ENCODE measurements at regions not wholly inside any gene's neighbourhood (a gene's known extent, or its start where the extent isn't known, plus 50 kb on each side); places are given as distances from the start of the nearest gene placed in this dataset.
"Not testable (repeated sequence)": the region's sequence is repeated elsewhere in the genome, so short reads cannot be mapped to it uniquely, and the experiment has no call there.

- DNase-seq (ENCODE audit: low spot score in 2 of 2, unreplicated experiment in 2 of 2), result no peak
- no peak overlapping the region for H3K27ac Mint-ChIP-seq
- TF ChIP-seq CTCF (IDR thresholded peaks at IDR 0.05; ENCODE audit: unreplicated experiment), result no peak
- no peak overlapping the region for H3K4me3 Mint-ChIP-seq
- peaks cover 3% of the 10 kb centered on the region for H3K36me3 Mint-ChIP-seq
- H3K4me1 Mint-ChIP-seq, result peaks cover 2% of the 10 kb centered on the region
- H3K27me3 Mint-ChIP-seq (ENCODE audit: low read depth), result no peaks in the 10 kb centered on the region
- H3K9me3 Mint-ChIP-seq, result peaks cover 23% of the 10 kb centered on the region
Observed at GRCh38 chr21:20186186-20186585, 812.0 kb upstream of the NCAM2 start.

- H3K27me3 Mint-ChIP-seq (ENCODE audit: low read depth), result no peaks in the 10 kb centered on the region
- DNase-seq (ENCODE audit: low spot score in 2 of 2, unreplicated experiment in 2 of 2), result no peak
- no peak overlapping the region for H3K27ac Mint-ChIP-seq
- H3K9me3 Mint-ChIP-seq, result peaks cover 23% of the 10 kb centered on the region
- no peak for TF ChIP-seq CTCF (IDR thresholded peaks at IDR 0.05; ENCODE audit: unreplicated experiment)
- H3K4me3 Mint-ChIP-seq, result no peak overlapping the region
- peaks cover 3% of the 10 kb centered on the region for H3K36me3 Mint-ChIP-seq
- peaks cover 6% of the 10 kb centered on the region for H3K4me1 Mint-ChIP-seq
Observed at GRCh38 chr21:20187028-20187427, 811.2 kb upstream of the NCAM2 start.

- not testable (repeated sequence) for H3K9me3 Mint-ChIP-seq; H3K36me3 Mint-ChIP-seq; DNase-seq (ENCODE audit: low spot score in 2 of 2, unreplicated experiment in 2 of 2); H3K4me1 Mint-ChIP-seq; H3K27ac Mint-ChIP-seq; H3K27me3 Mint-ChIP-seq (ENCODE audit: low read depth); H3K4me3 Mint-ChIP-seq
Observed at GRCh38 chr21:20201323-20201722, 796.9 kb upstream of the NCAM2 start.

GRCh38 chr21:20207335-20207734, 790.9 kb upstream of the NCAM2 start:
- Mint-ChIP-seq H3K27me3 (ENCODE audit: low read depth) (no peaks in the 10 kb centered on the region), H3K9me3 (no peaks in the 10 kb centered on the region), H3K4me1 (no peaks in the 10 kb centered on the region), H3K27ac (no peak overlapping the region), H3K36me3 (no peaks in the 10 kb centered on the region), H3K4me3 (no peak overlapping the region)
- no peak for DNase-seq (ENCODE audit: low spot score in 2 of 2, unreplicated experiment in 2 of 2)
- TF ChIP-seq CTCF (IDR thresholded peaks at IDR 0.05; ENCODE audit: unreplicated experiment), result no peak

GRCh38 chr21:20215959-20216358, 782.2 kb upstream of the NCAM2 start:
- Mint-ChIP-seq H3K27ac (no peak overlapping the region), H3K4me1 (no peaks in the 10 kb centered on the region), H3K9me3 (peaks cover 12% of the 10 kb centered on the region), H3K4me3 (no peak overlapping the region), H3K27me3 (ENCODE audit: low read depth) (no peaks in the 10 kb centered on the region), H3K36me3 (no peaks in the 10 kb centered on the region)
- TF ChIP-seq CTCF (IDR thresholded peaks at IDR 0.05; ENCODE audit: unreplicated experiment), result no peak
- DNase-seq (ENCODE audit: low spot score in 2 of 2, unreplicated experiment in 2 of 2), result no peak

- no peak for DNase-seq (ENCODE audit: low spot score in 2 of 2, unreplicated experiment in 2 of 2)
Observed at GRCh38 chr21:20220586-20220985, 777.6 kb upstream of the NCAM2 start.

GRCh38 chr21:20221981-20222380, 776.2 kb upstream of the NCAM2 start:
- not testable (repeated sequence) for H3K4me1 Mint-ChIP-seq; H3K27ac Mint-ChIP-seq; H3K27me3 Mint-ChIP-seq (ENCODE audit: low read depth); H3K9me3 Mint-ChIP-seq; H3K4me3 Mint-ChIP-seq; H3K36me3 Mint-ChIP-seq; DNase-seq (ENCODE audit: low spot score in 2 of 2, unreplicated experiment in 2 of 2)

More at GRCh38 chr21:20220586-20220985, 777.6 kb upstream of the NCAM2 start:
- H3K4me3 Mint-ChIP-seq, result no peak overlapping the region
- H3K36me3 Mint-ChIP-seq, result no peaks in the 10 kb centered on the region
- no peak for TF ChIP-seq CTCF (IDR thresholded peaks at IDR 0.05; ENCODE audit: unreplicated experiment)
- no peaks in the 10 kb centered on the region for H3K27me3 Mint-ChIP-seq (ENCODE audit: low read depth)
- no peaks in the 10 kb centered on the region for H3K4me1 Mint-ChIP-seq
- H3K27ac Mint-ChIP-seq, result no peak overlapping the region
- no peaks in the 10 kb centered on the region for H3K9me3 Mint-ChIP-seq

GRCh38 chr21:20236649-20237048, 761.6 kb upstream of the NCAM2 start:
- not testable (repeated sequence) for H3K36me3 Mint-ChIP-seq; H3K4me1 Mint-ChIP-seq; H3K27me3 Mint-ChIP-seq (ENCODE audit: low read depth); H3K4me3 Mint-ChIP-seq; H3K27ac Mint-ChIP-seq; DNase-seq (ENCODE audit: low spot score in 2 of 2, unreplicated experiment in 2 of 2)
- peaks cover 46% of the 10 kb centered on the region for H3K9me3 Mint-ChIP-seq

All from mesothelial cell of epicardium (in vitro differentiated cells).